ENCODE measurements at regions not wholly inside any gene's neighbourhood (a gene's known extent, or its start where the extent isn't known, plus 50 kb on each side); places are given as distances from the start of the nearest gene placed in this dataset.

GRCh38 chr5:66441351-66441750 is 154.8 kb upstream of the MAST4 start (continued):
- no peak for TF ChIP-seq CTCF (IDR thresholded peaks at IDR 0.05; ENCODE audit: control extremely low read depth in 1 of 3, insufficient read depth in 1 of 3, low read depth in 1 of 3, low read length in 3 of 3)
- no peak for TF ChIP-seq KDM1A (IDR thresholded peaks at IDR 0.05; ENCODE audit: borderline replicate concordance, low read length)
- no peak for TF ChIP-seq TCF12 (IDR thresholded peaks at IDR 0.05; ENCODE audit: low read depth, low read length)
- no peak for TF ChIP-seq SRF (IDR thresholded peaks at IDR 0.05; ENCODE audit: low read depth, low read length)
- TF ChIP-seq CBX5 (IDR thresholded peaks at IDR 0.05; ENCODE audit: low read depth, low read length), result no peak
- TF ChIP-seq HDAC2 (IDR thresholded peaks at IDR 0.05; ENCODE audit: borderline replicate concordance in 1 of 2, low read depth in 2 of 2, low read length in 2 of 2), result no peak
- TF ChIP-seq SIN3A (conservative IDR thresholded peaks at IDR 0.05 in 1 of 2, IDR thresholded peaks at IDR 0.05 in 1 of 2; ENCODE audit: low read depth in 1 of 2, low read length in 2 of 2), result no peak
